C4-2B (cell line): ENCODE measurements at regions not wholly inside any gene's neighbourhood (a gene's known extent, or its start where the extent isn't known, plus 50 kb on each side); places are given as distances from the start of the nearest gene placed in this dataset.

Experiments used
- ZFX ChIP-seq: fragments of 450-650 bp; IDR thresholded peaks from 2 replicates; pipeline ENCODE4 v1.6.1; 2017
- TF ChIP-seq, protein P1 (sequence below): fragments of 450-650 bp; conservative IDR thresholded peaks from 2 replicates; pipeline ENCODE4 v1.5.1; 2017; ENCODE audit warnings: mild to moderate bottlenecking

DNA sequence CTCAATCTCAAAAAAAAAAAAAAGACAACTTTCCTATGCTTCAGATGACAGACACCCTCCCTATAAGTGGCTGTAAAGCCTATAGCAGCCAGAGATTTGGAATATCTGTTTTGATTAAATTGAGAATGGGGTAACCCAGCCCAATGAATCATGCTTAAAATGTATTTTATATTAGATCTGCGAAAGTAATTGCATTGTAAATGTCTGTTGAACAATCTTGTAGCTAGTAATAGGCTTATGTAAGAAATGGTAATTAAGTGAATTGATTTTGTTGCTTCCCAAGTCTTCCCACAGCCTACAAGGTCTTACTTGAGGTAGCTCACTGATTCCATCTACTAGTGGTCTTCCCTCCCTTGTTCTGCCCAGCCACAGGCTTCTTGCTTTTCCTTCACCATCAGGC, 590.7 kb downstream of the ACTL7B start:
- TF ChIP-seq, protein P1, sequence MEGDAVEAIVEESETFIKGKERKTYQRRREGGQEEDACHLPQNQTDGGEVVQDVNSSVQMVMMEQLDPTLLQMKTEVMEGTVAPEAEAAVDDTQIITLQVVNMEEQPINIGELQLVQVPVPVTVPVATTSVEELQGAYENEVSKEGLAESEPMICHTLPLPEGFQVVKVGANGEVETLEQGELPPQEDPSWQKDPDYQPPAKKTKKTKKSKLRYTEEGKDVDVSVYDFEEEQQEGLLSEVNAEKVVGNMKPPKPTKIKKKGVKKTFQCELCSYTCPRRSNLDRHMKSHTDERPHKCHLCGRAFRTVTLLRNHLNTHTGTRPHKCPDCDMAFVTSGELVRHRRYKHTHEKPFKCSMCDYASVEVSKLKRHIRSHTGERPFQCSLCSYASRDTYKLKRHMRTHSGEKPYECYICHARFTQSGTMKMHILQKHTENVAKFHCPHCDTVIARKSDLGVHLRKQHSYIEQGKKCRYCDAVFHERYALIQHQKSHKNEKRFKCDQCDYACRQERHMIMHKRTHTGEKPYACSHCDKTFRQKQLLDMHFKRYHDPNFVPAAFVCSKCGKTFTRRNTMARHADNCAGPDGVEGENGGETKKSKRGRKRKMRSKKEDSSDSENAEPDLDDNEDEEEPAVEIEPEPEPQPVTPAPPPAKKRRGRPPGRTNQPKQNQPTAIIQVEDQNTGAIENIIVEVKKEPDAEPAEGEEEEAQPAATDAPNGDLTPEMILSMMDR = no peak
- no peak for TF ChIP-seq ZFX
